ENCODE measurements at regions not wholly inside any gene's neighbourhood (a gene's known extent, or its start where the extent isn't known, plus 50 kb on each side); places are given as distances from the start of the nearest gene placed in this dataset.

DNA sequence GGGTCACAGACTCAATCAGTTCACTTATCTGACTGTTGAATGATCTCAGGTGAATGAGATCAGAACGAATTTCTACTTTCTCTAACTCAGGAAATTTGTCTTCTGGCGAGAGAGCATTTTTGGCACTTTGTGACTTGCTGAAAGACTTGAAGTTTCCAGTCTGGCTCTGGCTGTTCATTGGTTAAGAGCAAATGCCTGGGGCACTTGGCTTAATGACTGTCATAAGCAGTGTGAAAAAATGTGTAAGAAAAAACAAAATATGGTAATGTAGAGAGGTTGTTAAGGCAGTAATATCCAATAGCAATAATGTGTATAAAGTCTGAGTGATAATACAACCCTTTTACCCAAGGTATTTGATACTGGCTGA lies 71.3 kb upstream of the PGRMC2 start:
- H3K9me3 ChIP-seq (ENCODE audit: low read length) = no peaks in the 10 kb centered on the region
- ChIA-PET CTCF (ENCODE audit: low intra/inter-chr PET ratio, low total read pairs) (no interaction called here), POLR2A (no interaction called here)
- H3K4me1 ChIP-seq (ENCODE audit: insufficient read depth, low read length) = peaks cover 10% of the 10 kb centered on the region
- no peaks in the 10 kb centered on the region for H3K79me2 ChIP-seq (ENCODE audit: insufficient read depth, low read length)
- H3K27me3 ChIP-seq (ENCODE audit: control insufficient read depth in 1 of 2, insufficient read depth in 2 of 2, low read length in 2 of 2) = peaks cover 0 to 5% of the 10 kb centered on the region in 2 experiments; a peak in 1 of 5 replicates
- 8% methylated on average over 2 of the region's 2 CpGs for WGBS (ENCODE audit: low lambda C conversion rate)
- no peaks in the 10 kb centered on the region for H3K36me3 ChIP-seq (replicated peaks in 1 of 2; ENCODE audit: control insufficient read depth in 1 of 2, insufficient read depth in 2 of 2, low read length in 2 of 2)
- intact Hi-C loops (cut with micrococcal nuclease; ENCODE audit: unreplicated experiment) (no loop called here), in situ Hi-C loops (cut with HindIII; ENCODE audit: extremely low pct_ligation_motif_present, low pct_unique_long_range_greater_than_20kb) (no loop called here)
- no peak overlapping the region for H3K27ac ChIP-seq (ENCODE audit: extremely low read length, insufficient read depth, low read length)
- H4K20me1 ChIP-seq (ENCODE audit: insufficient read depth, low read length) = no peaks in the 10 kb centered on the region
- no peak for FAIRE-seq
- H3K4me3 ChIP-seq (replicated peaks in 1 of 3; ENCODE audit: insufficient read depth in 1 of 3, low read depth in 2 of 3, low read length in 3 of 3) = no peak overlapping the region
- H3K4me2 ChIP-seq (ENCODE audit: low read depth, low read length) = no peak overlapping the region
- TF ChIP-seq, protein P1, sequence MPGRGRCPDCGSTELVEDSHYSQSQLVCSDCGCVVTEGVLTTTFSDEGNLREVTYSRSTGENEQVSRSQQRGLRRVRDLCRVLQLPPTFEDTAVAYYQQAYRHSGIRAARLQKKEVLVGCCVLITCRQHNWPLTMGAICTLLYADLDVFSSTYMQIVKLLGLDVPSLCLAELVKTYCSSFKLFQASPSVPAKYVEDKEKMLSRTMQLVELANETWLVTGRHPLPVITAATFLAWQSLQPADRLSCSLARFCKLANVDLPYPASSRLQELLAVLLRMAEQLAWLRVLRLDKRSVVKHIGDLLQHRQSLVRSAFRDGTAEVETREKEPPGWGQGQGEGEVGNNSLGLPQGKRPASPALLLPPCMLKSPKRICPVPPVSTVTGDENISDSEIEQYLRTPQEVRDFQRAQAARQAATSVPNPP (CRISPR knock-in tag; IDR thresholded peaks at IDR 0.05) = no peak
- no peak for TF ChIP-seq ZNF749 (CRISPR knock-in tag; IDR thresholded peaks at IDR 0.05; ENCODE audit: borderline replicate concordance)
- no peak for TF ChIP-seq TEAD3 (CRISPR knock-in tag; optimal IDR thresholded peaks at IDR 0.05; ENCODE audit: borderline replicate concordance)
- no peak for TF ChIP-seq PTBP1 (IDR thresholded peaks at IDR 0.05; ENCODE audit: low read depth, low read length, poor library complexity, severe bottlenecking)
- TF ChIP-seq, protein P2, sequence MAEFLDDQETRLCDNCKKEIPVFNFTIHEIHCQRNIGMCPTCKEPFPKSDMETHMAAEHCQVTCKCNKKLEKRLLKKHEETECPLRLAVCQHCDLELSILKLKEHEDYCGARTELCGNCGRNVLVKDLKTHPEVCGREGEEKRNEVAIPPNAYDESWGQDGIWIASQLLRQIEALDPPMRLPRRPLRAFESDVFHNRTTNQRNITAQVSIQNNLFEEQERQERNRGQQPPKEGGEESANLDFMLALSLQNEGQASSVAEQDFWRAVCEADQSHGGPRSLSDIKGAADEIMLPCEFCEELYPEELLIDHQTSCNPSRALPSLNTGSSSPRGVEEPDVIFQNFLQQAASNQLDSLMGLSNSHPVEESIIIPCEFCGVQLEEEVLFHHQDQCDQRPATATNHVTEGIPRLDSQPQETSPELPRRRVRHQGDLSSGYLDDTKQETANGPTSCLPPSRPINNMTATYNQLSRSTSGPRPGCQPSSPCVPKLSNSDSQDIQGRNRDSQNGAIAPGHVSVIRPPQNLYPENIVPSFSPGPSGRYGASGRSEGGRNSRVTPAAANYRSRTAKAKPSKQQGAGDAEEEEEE (CRISPR knock-in tag; IDR thresholded peaks at IDR 0.05; ENCODE audit: borderline replicate concordance) = no peak
- no peak for TF ChIP-seq ZNF850 (CRISPR knock-in tag; conservative IDR thresholded peaks at IDR 0.05)
- TF ChIP-seq, protein P3, sequence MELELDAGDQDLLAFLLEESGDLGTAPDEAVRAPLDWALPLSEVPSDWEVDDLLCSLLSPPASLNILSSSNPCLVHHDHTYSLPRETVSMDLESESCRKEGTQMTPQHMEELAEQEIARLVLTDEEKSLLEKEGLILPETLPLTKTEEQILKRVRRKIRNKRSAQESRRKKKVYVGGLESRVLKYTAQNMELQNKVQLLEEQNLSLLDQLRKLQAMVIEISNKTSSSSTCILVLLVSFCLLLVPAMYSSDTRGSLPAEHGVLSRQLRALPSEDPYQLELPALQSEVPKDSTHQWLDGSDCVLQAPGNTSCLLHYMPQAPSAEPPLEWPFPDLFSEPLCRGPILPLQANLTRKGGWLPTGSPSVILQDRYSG (CRISPR knock-in tag; IDR thresholded peaks at IDR 0.05) = no peak
- no peak for TF ChIP-seq HNF4G (IDR thresholded peaks at IDR 0.05; ENCODE audit: borderline replicate concordance, low read depth, low read length)
- TF ChIP-seq HNF4G (CRISPR knock-in tag; IDR thresholded peaks at IDR 0.05; ENCODE audit: borderline replicate concordance, low read depth) = no peak
- no peak for DNase-seq (ENCODE audit: low spot score)
- no TSS peak for BruUV-seq (replicated peaks)
- no peak for ATAC-seq
- no peak overlapping the region for H3K9ac ChIP-seq (ENCODE audit: insufficient read depth, low read depth, low read length)
- no peak overlapping the region for H2AFZ ChIP-seq (ENCODE audit: low read length)

All from HepG2 (cell line).